CD4-positive, alpha-beta memory T cell (primary cell): ENCODE measurements at regions not wholly inside any gene's neighbourhood (a gene's known extent, or its start where the extent isn't known, plus 50 kb on each side); places are given as distances from the start of the nearest gene placed in this dataset.
A peak's percentile ranks its signal among the peaks of the same experiment; 100 is the strongest.

Experiments used
- CTCF ChIA-PET: fragments of 350-600 bp; sonication (Branson Sonifier 250); formaldehyde crosslinking; loops from one replicate; lab custom pipeline; 2021; ENCODE audit warnings: inconsistent platforms; ENCODE audit not compliant: partially characterized antibody; lab: Charles Lee
- POLR2A ChIA-PET: fragments of 350-600 bp; sonication (Branson Sonifier 250); formaldehyde crosslinking; loops from one replicate; lab custom pipeline; 2021; ENCODE audit not compliant: partially characterized antibody; lab: Charles Lee
- DNase-seq, 5 donors: peaks; one replicate each; pipeline versions ENCODE4 v3.0.0 to v3.0.0-alpha.2; 2020 to 2022; ENCODE audit warnings: mixed read lengths in 1 of 5
- H3K27ac ChIP-seq: one replicate; pipeline ENCODE4 v1.7.0; 2013; ENCODE audit warnings: low read depth, low read length
- H3K27me3 ChIP-seq: 2 replicates; pipeline ENCODE4 v1.7.0; 2013; ENCODE audit warnings: mild to moderate bottlenecking, low read length, moderate library complexity; ENCODE audit not compliant: insufficient read depth
- H3K36me3 ChIP-seq: 2 replicates; pipeline ENCODE4 v1.7.0; 2013; ENCODE audit warnings: mild to moderate bottlenecking, low read length, moderate library complexity; ENCODE audit not compliant: insufficient read depth
- H3K4me1 ChIP-seq: 2 replicates; pipeline ENCODE4 v1.7.0; 2013; ENCODE audit warnings: mild to moderate bottlenecking, low read length, moderate library complexity; ENCODE audit not compliant: insufficient read depth
- H3K4me3 ChIP-seq, 2 donors: one replicate each; pipeline ENCODE4 v1.7.0; 2013; ENCODE audit warnings: low read length in 2 of 2, mild to moderate bottlenecking in 1 of 2
- H3K9me3 ChIP-seq, 2 donors: one replicate each; pipeline ENCODE4 v1.7.0; 2013; ENCODE audit warnings: low read length in 2 of 2, control low read depth in 1 of 2; ENCODE audit not compliant: control insufficient read depth in 1 of 2
- H3K27ac Mint-ChIP-seq, 7 donors: one replicate each; pipeline ENCODE4 v1.8.0; 2020 to 2021; ENCODE audit warnings: mixed read lengths in 7 of 7, mild to moderate bottlenecking in 6 of 7, inconsistent platforms in 3 of 7, moderate library complexity in 3 of 7
- H3K27me3 Mint-ChIP-seq, 2 donors: one replicate each; pipeline ENCODE4 v1.8.0; 2020 to 2021; ENCODE audit warnings: mixed read lengths in 2 of 2
- H3K36me3 Mint-ChIP-seq, 2 donors: one replicate each; pipeline ENCODE4 v1.8.0; 2020 to 2021; ENCODE audit warnings: mixed read lengths in 2 of 2, inconsistent platforms in 1 of 2, mild to moderate bottlenecking in 1 of 2
- H3K4me1 Mint-ChIP-seq, 4 donors: one replicate each; pipeline ENCODE4 v1.8.0; 2020 to 2021; ENCODE audit warnings: mixed read lengths in 4 of 4, mild to moderate bottlenecking in 1 of 4
- H3K4me3 Mint-ChIP-seq, 8 donors: one replicate each; pipeline ENCODE4 v1.8.0; 2020 to 2021; ENCODE audit warnings: mixed read lengths in 8 of 8, mild to moderate bottlenecking in 7 of 8, moderate library complexity in 6 of 8, inconsistent platforms in 3 of 8
- H3K9me3 Mint-ChIP-seq, 8 donors: one replicate each; pipeline ENCODE4 v1.8.0; 2020 to 2021; ENCODE audit warnings: mixed read lengths in 8 of 8, mild to moderate bottlenecking in 5 of 8, inconsistent platforms in 3 of 8, moderate library complexity in 1 of 8
- intact Hi-C: fragments of 100-400 bp; cut with micrococcal nuclease; formaldehyde crosslinking; loops from one replicate; pipeline ENCODE4 v1.15.1; 2023

GRCh38 chr16:55037046-55037445, 106.4 kb downstream of the IRX5 start:
- no peaks in the 10 kb centered on the region for H3K4me1 ChIP-seq
- no peak overlapping the region for H3K27ac ChIP-seq
- Mint-ChIP-seq H3K9me3 (peaks cover 0 to under 1% (median 0%) of the 10 kb centered on the region in 8 donors), H3K4me1 (no peaks in the 10 kb centered on the region), H3K36me3 (no peaks in the 10 kb centered on the region), H3K27ac (peak overlapping the region in 1 of 7 donors; percentile 53), H3K27me3 (peaks cover 0 to 2% of the 10 kb centered on the region in 2 donors), H3K4me3 (no peak overlapping the region)
- no peaks in the 10 kb centered on the region for H3K9me3 ChIP-seq
- H3K4me3 ChIP-seq, result no peak overlapping the region
- intact Hi-C loops, result no loop called here
- no peak for DNase-seq
- H3K27me3 ChIP-seq, result no peaks in the 10 kb centered on the region
- no peaks in the 10 kb centered on the region for H3K36me3 ChIP-seq
- CTCF ChIA-PET, result no interaction called here
- POLR2A ChIA-PET, result no interaction called here

- Histone ChIP-seq H3K27ac (no peak overlapping the region), H3K9me3 (no peaks in the 10 kb centered on the region), H3K36me3 (no peaks in the 10 kb centered on the region), H3K27me3 (no peaks in the 10 kb centered on the region), H3K4me1 (no peaks in the 10 kb centered on the region), H3K4me3 (no peak overlapping the region)
- POLR2A ChIA-PET, result no interaction called here
- CTCF ChIA-PET, result no interaction called here
- Mint-ChIP-seq H3K27ac (no peak overlapping the region), H3K9me3 (no peaks in the 10 kb centered on the region), H3K4me3 (no peak overlapping the region), H3K36me3 (no peaks in the 10 kb centered on the region), H3K4me1 (no peaks in the 10 kb centered on the region), H3K27me3 (peaks cover 0 to 2% of the 10 kb centered on the region in 2 donors)
- intact Hi-C loops, result no loop called here
- DNase-seq, result no peak
These were observed 107.3 kb downstream of the IRX5 start for GRCh38 chr16:55037966-55038365.

- no peaks in the 10 kb centered on the region for H3K9me3 ChIP-seq
- no peaks in the 10 kb centered on the region for H3K27me3 ChIP-seq
- H3K27ac Mint-ChIP-seq, result no peak overlapping the region
- no peak for DNase-seq
- no peak overlapping the region for H3K4me3 Mint-ChIP-seq
- H3K36me3 Mint-ChIP-seq, result no peaks in the 10 kb centered on the region
- H3K9me3 Mint-ChIP-seq, result no peaks in the 10 kb centered on the region
- ChIA-PET CTCF (no interaction called here), POLR2A (no interaction called here)
- H3K4me3 ChIP-seq, result no peak overlapping the region
- intact Hi-C loops, result no loop called here
- peaks cover 0 to 2% of the 10 kb centered on the region in 2 donors for H3K27me3 Mint-ChIP-seq
- no peaks in the 10 kb centered on the region for H3K36me3 ChIP-seq
- no peak overlapping the region for H3K27ac ChIP-seq
- no peaks in the 10 kb centered on the region for H3K4me1 ChIP-seq
- no peaks in the 10 kb centered on the region for H3K4me1 Mint-ChIP-seq
These were observed 108.4 kb downstream of the IRX5 start for GRCh38 chr16:55039042-55039441.

- Histone ChIP-seq H3K9me3 (no peaks in the 10 kb centered on the region), H3K36me3 (no peaks in the 10 kb centered on the region), H3K4me3 (no peak overlapping the region), H3K4me1 (no peaks in the 10 kb centered on the region), H3K27me3 (no peaks in the 10 kb centered on the region), H3K27ac (no peak overlapping the region)
- no peak for DNase-seq
- no peaks in the 10 kb centered on the region for H3K9me3 Mint-ChIP-seq
- intact Hi-C loops, result no loop called here
- CTCF ChIA-PET, result no interaction called here
- H3K4me1 Mint-ChIP-seq, result no peaks in the 10 kb centered on the region
- H3K27ac Mint-ChIP-seq, result no peak overlapping the region
- H3K36me3 Mint-ChIP-seq, result no peaks in the 10 kb centered on the region
- POLR2A ChIA-PET, result no interaction called here
- H3K27me3 Mint-ChIP-seq, result peaks cover 0 to 2% of the 10 kb centered on the region in 2 donors
- H3K4me3 Mint-ChIP-seq, result no peak overlapping the region
These were observed 108.8 kb downstream of the IRX5 start for GRCh38 chr16:55039511-55039910.

GRCh38 chr16:55039931-55040330, 109.3 kb downstream of the IRX5 start:
- Mint-ChIP-seq H3K4me1 (no peaks in the 10 kb centered on the region), H3K27ac (peak overlapping the region in 1 of 7 donors; percentile 77), H3K27me3 (peaks cover 0 to 2% of the 10 kb centered on the region in 2 donors), H3K9me3 (no peaks in the 10 kb centered on the region), H3K36me3 (no peaks in the 10 kb centered on the region), H3K4me3 (no peak overlapping the region)
- Histone ChIP-seq H3K9me3 (no peaks in the 10 kb centered on the region), H3K4me3 (no peak overlapping the region), H3K27ac (no peak overlapping the region), H3K4me1 (no peaks in the 10 kb centered on the region), H3K36me3 (no peaks in the 10 kb centered on the region), H3K27me3 (no peaks in the 10 kb centered on the region)
- CTCF ChIA-PET, result no interaction called here
- intact Hi-C loops, result no loop called here
- POLR2A ChIA-PET, result no interaction called here
- DNase-seq, result no peak

- ChIA-PET CTCF (no interaction called here), POLR2A (no interaction called here)
- no peaks in the 10 kb centered on the region for H3K9me3 Mint-ChIP-seq
These were observed 109.9 kb downstream of the IRX5 start for GRCh38 chr16:55040366-55041086.

GRCh38 chr16:55041540-55042234, 111.0 kb downstream of the IRX5 start:
- no peak overlapping the region for H3K4me3 ChIP-seq
- no peaks in the 10 kb centered on the region for H3K27me3 ChIP-seq
- no peaks in the 10 kb centered on the region for H3K36me3 ChIP-seq
- intact Hi-C loops, result no loop called here
- no peaks in the 10 kb centered on the region for H3K9me3 ChIP-seq
- Mint-ChIP-seq H3K27me3 (peaks cover 1 to 2% of the 10 kb centered on the region in 2 donors), H3K4me3 (no peak overlapping the region), H3K9me3 (no peaks in the 10 kb centered on the region), H3K36me3 (no peaks in the 10 kb centered on the region), H3K4me1 (no peaks in the 10 kb centered on the region), H3K27ac (no peak overlapping the region)
- POLR2A ChIA-PET, result no interaction called here
- CTCF ChIA-PET, result no interaction called here
- H3K4me1 ChIP-seq, result no peaks in the 10 kb centered on the region
- H3K27ac ChIP-seq, result no peak overlapping the region
- DNase-seq, result no peak

More at GRCh38 chr16:55040366-55041086, 109.9 kb downstream of the IRX5 start:
- no peak overlapping the region for H3K27ac Mint-ChIP-seq
- Histone ChIP-seq H3K9me3 (no peaks in the 10 kb centered on the region), H3K27me3 (no peaks in the 10 kb centered on the region), H3K27ac (no peak overlapping the region), H3K36me3 (no peaks in the 10 kb centered on the region), H3K4me1 (no peaks in the 10 kb centered on the region), H3K4me3 (no peak overlapping the region)
- no peaks in the 10 kb centered on the region for H3K36me3 Mint-ChIP-seq
- H3K4me3 Mint-ChIP-seq, result no peak overlapping the region
- peaks cover 0 to 2% of the 10 kb centered on the region in 2 donors for H3K27me3 Mint-ChIP-seq
- intact Hi-C loops, result no loop called here
- no peaks in the 10 kb centered on the region for H3K4me1 Mint-ChIP-seq
- no peak for DNase-seq
